T-helper 2 cell treated with Interferon-gamma antibody and Interleukin-4, amounts not matched to agents 5 μg/mL and 100 μg/mL, for 36 hours (primary cell): ENCODE measurements at regions not wholly inside any gene's neighbourhood (a gene's known extent, or its start where the extent isn't known, plus 50 kb on each side); places are given as distances from the start of the nearest gene placed in this dataset.
"Not testable (repeated sequence)": the region's sequence is repeated elsewhere in the genome, so short reads cannot be mapped to it uniquely, and the experiment has no call there.

ENCODE experiments used
- DNase-seq: peaks from one replicate; pipeline ENCODE4 v3.0.0; 2021; ENCODE audit warnings: low spot score
- H3K27ac Mint-ChIP-seq: one replicate; pipeline ENCODE4 v1.8.0; 2021; ENCODE audit warnings: mild to moderate bottlenecking, mixed read lengths
- H3K27me3 Mint-ChIP-seq: one replicate; pipeline ENCODE4 v1.8.0; 2021; ENCODE audit warnings: low read depth, mixed read lengths
- H3K36me3 Mint-ChIP-seq: one replicate; pipeline ENCODE4 v1.8.0; 2021; ENCODE audit warnings: low read depth, mixed read lengths
- H3K4me1 Mint-ChIP-seq: one replicate; pipeline ENCODE4 v1.8.0; 2021; ENCODE audit warnings: low read depth, mixed read lengths
- H3K4me3 Mint-ChIP-seq: one replicate; pipeline ENCODE4 v1.8.0; 2022; ENCODE audit warnings: mild to moderate bottlenecking, moderate library complexity, mixed read lengths
- H3K9me3 Mint-ChIP-seq: one replicate; pipeline ENCODE4 v1.8.0; 2021; ENCODE audit warnings: mixed read lengths

DNA sequence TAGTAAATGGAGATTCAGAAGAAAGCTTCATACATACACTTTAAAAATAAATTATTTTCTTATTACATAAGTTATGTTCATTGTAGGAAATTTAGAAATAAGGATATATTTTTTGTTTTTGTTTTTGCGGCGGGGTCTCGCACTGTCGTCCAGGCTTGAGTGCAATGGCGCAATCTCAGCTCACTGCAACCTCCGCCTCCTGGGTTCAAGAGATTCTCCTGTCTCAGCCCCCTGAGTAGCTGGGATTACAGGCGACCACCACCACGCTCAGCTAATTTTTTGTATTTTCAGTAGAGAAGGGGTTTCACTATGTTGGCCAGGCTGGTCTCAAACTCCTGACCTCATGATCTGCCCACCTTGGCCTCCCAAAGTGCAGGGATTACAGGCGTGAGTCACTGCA is 71.7 kb upstream of the TSC22D2 start:
- H3K9me3 Mint-ChIP-seq, H3K27ac Mint-ChIP-seq, DNase-seq, H3K4me1 Mint-ChIP-seq, H3K36me3 Mint-ChIP-seq, H3K4me3 Mint-ChIP-seq: not testable (repeated sequence)
- peaks cover 16% of the 10 kb centered on the region for H3K27me3 Mint-ChIP-seq

DNA sequence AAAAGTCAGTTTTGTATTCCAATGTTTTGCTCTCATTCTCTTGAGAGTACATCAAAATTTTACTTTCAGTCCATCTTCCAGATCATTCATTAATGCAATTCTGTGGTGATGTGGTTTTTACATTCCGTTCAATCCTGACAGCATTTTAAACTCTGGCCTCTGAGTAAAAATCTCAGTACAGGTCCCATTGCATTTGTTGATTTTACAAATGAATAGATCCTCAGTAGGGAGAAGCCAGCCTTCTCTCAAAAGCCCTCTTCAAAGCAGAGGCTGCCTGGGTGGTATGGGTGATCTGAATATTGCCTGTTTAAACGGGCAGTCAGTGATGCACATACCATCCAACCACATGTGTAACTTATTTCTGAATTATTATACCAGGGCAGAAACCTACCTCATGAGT is 72.5 kb upstream of the TSC22D2 start:
- no peak overlapping the region for H3K4me3 Mint-ChIP-seq
- no peak overlapping the region for H3K27ac Mint-ChIP-seq
- H3K9me3 Mint-ChIP-seq, result no peaks in the 10 kb centered on the region

GRCh38 chr3:150334974-150335373 is 73.1 kb upstream of the TSC22D2 start:
- no peak for DNase-seq
- H3K36me3 Mint-ChIP-seq, result no peaks in the 10 kb centered on the region
- H3K4me3 Mint-ChIP-seq, result no peak overlapping the region
- H3K27ac Mint-ChIP-seq, result no peak overlapping the region
- H3K9me3 Mint-ChIP-seq, result no peaks in the 10 kb centered on the region
- no peaks in the 10 kb centered on the region for H3K4me1 Mint-ChIP-seq
- peaks cover 16% of the 10 kb centered on the region for H3K27me3 Mint-ChIP-seq

More for the DNA sequence above, 72.5 kb upstream of the TSC22D2 start:
- Mint-ChIP-seq H3K4me1 (no peaks in the 10 kb centered on the region), H3K27me3 (peaks cover 16% of the 10 kb centered on the region), H3K36me3 (no peaks in the 10 kb centered on the region)
- no peak for DNase-seq

- Mint-ChIP-seq H3K27ac (no peak overlapping the region), H3K9me3 (no peaks in the 10 kb centered on the region), H3K4me1 (no peaks in the 10 kb centered on the region), H3K36me3 (no peaks in the 10 kb centered on the region), H3K27me3 (peaks cover 7% of the 10 kb centered on the region), H3K4me3 (no peak overlapping the region)
- DNase-seq, result no peak
Measured at GRCh38 chr3:150333477-150333876, 74.6 kb upstream of the TSC22D2 start.

- no peaks in the 10 kb centered on the region for H3K36me3 Mint-ChIP-seq
Measured at GRCh38 chr3:150331978-150332568, 76.0 kb upstream of the TSC22D2 start.

GRCh38 chr3:150330872-150331271 is 77.2 kb upstream of the TSC22D2 start:
- Mint-ChIP-seq H3K4me3 (no peak overlapping the region), H3K27me3 (peaks cover 7% of the 10 kb centered on the region), H3K9me3 (no peaks in the 10 kb centered on the region), H3K36me3 (no peaks in the 10 kb centered on the region), H3K27ac (no peak overlapping the region), H3K4me1 (no peaks in the 10 kb centered on the region)
- no peak for DNase-seq

More at GRCh38 chr3:150331978-150332568, 76.0 kb upstream of the TSC22D2 start:
- Mint-ChIP-seq H3K9me3 (no peaks in the 10 kb centered on the region), H3K4me3 (no peak overlapping the region), H3K27me3 (peaks cover 7% of the 10 kb centered on the region), H3K4me1 (no peaks in the 10 kb centered on the region), H3K27ac (no peak overlapping the region)
- DNase-seq, result no peak

GRCh38 chr3:150330174-150330573 is 77.9 kb upstream of the TSC22D2 start:
- Mint-ChIP-seq H3K36me3 (no peaks in the 10 kb centered on the region), H3K4me3 (no peak overlapping the region), H3K9me3 (no peaks in the 10 kb centered on the region), H3K4me1 (no peaks in the 10 kb centered on the region), H3K27me3 (peaks cover 7% of the 10 kb centered on the region), H3K27ac (no peak overlapping the region)
- no peak for DNase-seq

- Mint-ChIP-seq H3K4me1 (no peaks in the 10 kb centered on the region), H3K27me3 (peaks cover 7% of the 10 kb centered on the region)
Measured at GRCh38 chr3:150329408-150329807, 78.7 kb upstream of the TSC22D2 start.

GRCh38 chr3:150328654-150329040 is 79.5 kb upstream of the TSC22D2 start:
- DNase-seq, result no peak
- H3K27ac Mint-ChIP-seq, result no peak overlapping the region
- no peaks in the 10 kb centered on the region for H3K36me3 Mint-ChIP-seq

More at GRCh38 chr3:150329408-150329807, 78.7 kb upstream of the TSC22D2 start:
- H3K36me3 Mint-ChIP-seq, result no peaks in the 10 kb centered on the region
- no peak overlapping the region for H3K4me3 Mint-ChIP-seq
- DNase-seq, result no peak
- no peaks in the 10 kb centered on the region for H3K9me3 Mint-ChIP-seq
- H3K27ac Mint-ChIP-seq, result no peak overlapping the region

GRCh38 chr3:150327678-150328653 is 80.1 kb upstream of the TSC22D2 start:
- Mint-ChIP-seq H3K9me3 (no peaks in the 10 kb centered on the region), H3K4me3 (no peak overlapping the region), H3K4me1 (no peaks in the 10 kb centered on the region), H3K27me3 (peaks cover 10% of the 10 kb centered on the region), H3K27ac (no peak overlapping the region), H3K36me3 (no peaks in the 10 kb centered on the region)
- DNase-seq, result no peak

More at GRCh38 chr3:150328654-150329040, 79.5 kb upstream of the TSC22D2 start:
- Mint-ChIP-seq H3K4me1 (no peaks in the 10 kb centered on the region), H3K27me3 (peaks cover 7% of the 10 kb centered on the region), H3K4me3 (no peak overlapping the region), H3K9me3 (no peaks in the 10 kb centered on the region)

DNA sequence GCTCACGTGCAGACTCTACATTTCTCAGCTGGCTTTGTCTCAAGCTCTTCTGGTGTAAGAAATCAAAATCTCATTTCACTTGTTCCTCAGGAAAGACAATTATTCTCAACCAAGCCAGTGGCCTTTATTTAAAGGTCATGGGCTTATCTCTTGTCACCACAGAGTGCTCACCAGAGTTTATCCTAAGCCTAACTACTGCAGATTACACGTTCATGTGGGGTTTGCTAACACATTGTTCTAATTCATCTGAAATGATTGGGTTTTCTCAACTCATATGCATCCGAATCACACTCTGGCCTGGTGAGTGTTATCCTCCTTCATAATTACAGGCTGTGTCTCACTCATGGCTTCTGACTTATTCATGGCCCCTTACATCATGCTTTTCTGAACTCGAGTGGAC is 83.3 kb upstream of the TSC22D2 start:
- no peaks in the 10 kb centered on the region for H3K4me1 Mint-ChIP-seq
- H3K9me3 Mint-ChIP-seq, result no peaks in the 10 kb centered on the region
- H3K36me3 Mint-ChIP-seq, result no peaks in the 10 kb centered on the region
- peaks cover 15% of the 10 kb centered on the region for H3K27me3 Mint-ChIP-seq
- no peak overlapping the region for H3K4me3 Mint-ChIP-seq
- no peak for DNase-seq
- no peak overlapping the region for H3K27ac Mint-ChIP-seq

- Mint-ChIP-seq H3K27ac (no peak overlapping the region), H3K27me3 (peaks cover 15% of the 10 kb centered on the region), H3K4me1 (no peaks in the 10 kb centered on the region), H3K36me3 (no peaks in the 10 kb centered on the region), H3K4me3 (no peak overlapping the region), H3K9me3 (no peaks in the 10 kb centered on the region)
- no peak for DNase-seq
Measured at GRCh38 chr3:150324245-150324644, 83.9 kb upstream of the TSC22D2 start.

GRCh38 chr3:150323770-150324169 is 84.3 kb upstream of the TSC22D2 start:
- Mint-ChIP-seq H3K4me3 (no peak overlapping the region), H3K27ac (no peak overlapping the region), H3K27me3 (peaks cover 17% of the 10 kb centered on the region), H3K36me3 (no peaks in the 10 kb centered on the region), H3K9me3 (no peaks in the 10 kb centered on the region), H3K4me1 (no peaks in the 10 kb centered on the region)
- DNase-seq, result no peak

- not testable (repeated sequence) for H3K4me1 Mint-ChIP-seq, H3K27ac Mint-ChIP-seq, H3K36me3 Mint-ChIP-seq, DNase-seq, H3K4me3 Mint-ChIP-seq, H3K9me3 Mint-ChIP-seq
- H3K27me3 Mint-ChIP-seq, result peaks cover 17% of the 10 kb centered on the region
Measured at GRCh38 chr3:150323091-150323490, 85.0 kb upstream of the TSC22D2 start.
